Embryonic facial prominence (tissue), 1 donor: ENCODE measurements at regions not wholly inside any gene's neighbourhood (a gene's known extent, or its start where the extent isn't known, plus 50 kb on each side); places are given as distances from the start of the nearest gene placed in this dataset.
A peak's percentile ranks its signal among the peaks of the same experiment; 100 is the strongest.
"Not testable (repeated sequence)": the region's sequence is repeated elsewhere in the genome, so short reads cannot be mapped to it uniquely, and the experiment has no call there.

Experiments
- DNase-seq: peaks from one replicate; pipeline ENCODE4 v3.0.0-alpha.2; 2016; ENCODE audit errors: extremely low spot score

- DNase-seq, result no peak
These were observed 395.8 kb upstream of the CCDC54 start for GRCh38 chr3:106981392-106981791.

GRCh38 chr3:106985721-106986120 is 391.5 kb upstream of the CCDC54 start:
- no peak for DNase-seq

GRCh38 chr3:106998841-106999682 is 378.2 kb upstream of the CCDC54 start:
- DNase-seq, result not testable (repeated sequence)

GRCh38 chr3:107001635-107002034 is 375.6 kb upstream of the CCDC54 start:
- no peak for DNase-seq

- not testable (repeated sequence) for DNase-seq
These were observed 371.9 kb upstream of the CCDC54 start for GRCh38 chr3:107005352-107005751.

GRCh38 chr3:107008213-107008612 is 369.0 kb upstream of the CCDC54 start:
- no peak for DNase-seq

GRCh38 chr3:107013641-107014040 is 363.6 kb upstream of the CCDC54 start:
- DNase-seq, result no peak

- DNase-seq, result no peak
These were observed 352.6 kb upstream of the CCDC54 start for GRCh38 chr3:107024551-107025026.

GRCh38 chr3:107025961-107026360 is 351.3 kb upstream of the CCDC54 start:
- no peak for DNase-seq

GRCh38 chr3:107028086-107028485 is 349.2 kb upstream of the CCDC54 start:
- no peak for DNase-seq

- DNase-seq, result no peak
These were observed 348.6 kb upstream of the CCDC54 start for GRCh38 chr3:107028626-107029025.

GRCh38 chr3:107032111-107032510 is 345.1 kb upstream of the CCDC54 start:
- no peak for DNase-seq

GRCh38 chr3:107034142-107034541 is 343.1 kb upstream of the CCDC54 start:
- DNase-seq, result no peak

- DNase-seq, result no peak
These were observed 342.1 kb upstream of the CCDC54 start for GRCh38 chr3:107035176-107035575.

GRCh38 chr3:107044677-107045076 is 332.6 kb upstream of the CCDC54 start:
- DNase-seq, result no peak

- no peak for DNase-seq
These were observed 331.4 kb upstream of the CCDC54 start for GRCh38 chr3:107045791-107046190.

GRCh38 chr3:107055181-107055942 is 321.9 kb upstream of the CCDC54 start:
- no peak for DNase-seq

- no peak for DNase-seq
These were observed 315.8 kb upstream of the CCDC54 start for GRCh38 chr3:107061466-107061865.

- no peak for DNase-seq
These were observed 314.9 kb upstream of the CCDC54 start for GRCh38 chr3:107062310-107062709.

GRCh38 chr3:107062787-107063186 is 314.5 kb upstream of the CCDC54 start:
- no peak for DNase-seq

GRCh38 chr3:107063351-107063750 is 313.9 kb upstream of the CCDC54 start:
- DNase-seq, result no peak

GRCh38 chr3:107064405-107065060 is 312.7 kb upstream of the CCDC54 start:
- peak; percentile 56 for DNase-seq
